ENCODE measurements at regions not wholly inside any gene's neighbourhood (a gene's known extent, or its start where the extent isn't known, plus 50 kb on each side); places are given as distances from the start of the nearest gene placed in this dataset.

GRCh38 chr12:46701356-46701755 is 124.4 kb downstream of the SLC38A4 start:
- DNase-seq (ENCODE audit: low spot score), result no peak
- Histone ChIP-seq H3K4me3 (ENCODE audit: low read depth, low read length, poor library complexity, severe bottlenecking) (no peak overlapping the region), H3K27ac (ENCODE audit: low read depth, low read length, poor library complexity, severe bottlenecking) (no peak overlapping the region), H3K36me3 (ENCODE audit: insufficient read depth, low read length, poor library complexity, severe bottlenecking) (no peaks in the 10 kb centered on the region), H3K4me1 (ENCODE audit: insufficient read depth, low read length, poor library complexity, severe bottlenecking) (no peaks in the 10 kb centered on the region), H3K27me3 (replicated peaks; ENCODE audit: insufficient read depth, low read depth, low read length, poor library complexity) (no peaks in the 10 kb centered on the region), H3K9me3 (ENCODE audit: low read depth, low read length, poor library complexity, severe bottlenecking) (no peaks in the 10 kb centered on the region)
- TF ChIP-seq CTCF (conservative IDR thresholded peaks at IDR 0.05; ENCODE audit: low read depth, low read length) (no peak), EZH2 (IDR thresholded peaks at IDR 0.05; ENCODE audit: borderline replicate concordance, low read depth, low read length, poor library complexity, severe bottlenecking) (no peak)
- ChIA-PET POLR2A (ENCODE audit: low non-redundant PET) (no interaction called here), CTCF (no interaction called here)
- intact Hi-C loops (cut with micrococcal nuclease; ENCODE audit: unreplicated experiment), result no loop called here
- no TSS peak for BruUV-seq (replicated peaks)

- no TSS peak for BruUV-seq (replicated peaks)
- ChIA-PET CTCF (no interaction called here), POLR2A (ENCODE audit: low non-redundant PET) (no interaction called here)
- H3K4me3 ChIP-seq (ENCODE audit: low read depth, low read length, poor library complexity, severe bottlenecking), result no peak overlapping the region
- no peaks in the 10 kb centered on the region for H3K9me3 ChIP-seq (ENCODE audit: low read depth, low read length, poor library complexity, severe bottlenecking)
- H3K36me3 ChIP-seq (ENCODE audit: insufficient read depth, low read length, poor library complexity, severe bottlenecking), result no peaks in the 10 kb centered on the region
- no peak for DNase-seq (ENCODE audit: low spot score)
- intact Hi-C loops (cut with micrococcal nuclease; ENCODE audit: unreplicated experiment), result no loop called here
- H3K27me3 ChIP-seq (replicated peaks; ENCODE audit: insufficient read depth, low read depth, low read length, poor library complexity), result no peaks in the 10 kb centered on the region
- H3K4me1 ChIP-seq (ENCODE audit: insufficient read depth, low read length, poor library complexity, severe bottlenecking), result no peaks in the 10 kb centered on the region
- H3K27ac ChIP-seq (ENCODE audit: low read depth, low read length, poor library complexity, severe bottlenecking), result no peak overlapping the region
- no peak for TF ChIP-seq CTCF (conservative IDR thresholded peaks at IDR 0.05; ENCODE audit: low read depth, low read length)
- no peak for TF ChIP-seq EZH2 (IDR thresholded peaks at IDR 0.05; ENCODE audit: borderline replicate concordance, low read depth, low read length, poor library complexity, severe bottlenecking)
Measured at GRCh38 chr12:46699986-46700385, 125.8 kb downstream of the SLC38A4 start.

GRCh38 chr12:46698003-46698402 is 127.8 kb downstream of the SLC38A4 start:
- intact Hi-C loops (cut with micrococcal nuclease; ENCODE audit: unreplicated experiment), result no loop called here
- H3K9me3 ChIP-seq (ENCODE audit: low read depth, low read length, poor library complexity, severe bottlenecking), result no peaks in the 10 kb centered on the region
- H3K4me1 ChIP-seq (ENCODE audit: insufficient read depth, low read length, poor library complexity, severe bottlenecking), result no peaks in the 10 kb centered on the region
- H3K36me3 ChIP-seq (ENCODE audit: insufficient read depth, low read length, poor library complexity, severe bottlenecking), result no peaks in the 10 kb centered on the region
- CTCF ChIA-PET, result no interaction called here
- no peak for DNase-seq (ENCODE audit: low spot score)
- BruUV-seq (replicated peaks), result no TSS peak
- H3K4me3 ChIP-seq (ENCODE audit: low read depth, low read length, poor library complexity, severe bottlenecking), result no peak overlapping the region
- no peak for TF ChIP-seq CTCF (conservative IDR thresholded peaks at IDR 0.05; ENCODE audit: low read depth, low read length)
- TF ChIP-seq EZH2 (IDR thresholded peaks at IDR 0.05; ENCODE audit: borderline replicate concordance, low read depth, low read length, poor library complexity, severe bottlenecking), result no peak
- H3K27ac ChIP-seq (ENCODE audit: low read depth, low read length, poor library complexity, severe bottlenecking), result no peak overlapping the region
- POLR2A ChIA-PET (ENCODE audit: low non-redundant PET), result no interaction called here
- no peaks in the 10 kb centered on the region for H3K27me3 ChIP-seq (replicated peaks; ENCODE audit: insufficient read depth, low read depth, low read length, poor library complexity)
